Immature natural killer cell (primary cell): ENCODE measurements at regions not wholly inside any gene's neighbourhood (a gene's known extent, or its start where the extent isn't known, plus 50 kb on each side); places are given as distances from the start of the nearest gene placed in this dataset.
"Not testable (repeated sequence)": the region's sequence is repeated elsewhere in the genome, so short reads cannot be mapped to it uniquely, and the experiment has no call there.

ENCODE experiments used
- DNase-seq, 3 donors: peaks; one replicate each; pipeline ENCODE4 v3.0.0; 2022; ENCODE audit warnings: mixed read lengths in 1 of 3
- H3K27ac Mint-ChIP-seq, 6 donors: one replicate each; pipeline ENCODE4 v1.8.0; 2020; ENCODE audit warnings: mixed read lengths in 6 of 6, mild to moderate bottlenecking in 5 of 6, inconsistent platforms in 4 of 6, moderate library complexity in 3 of 6
- H3K27me3 Mint-ChIP-seq, 3 donors: one replicate each; pipeline ENCODE4 v1.8.0; 2020 to 2021; ENCODE audit warnings: low read depth in 3 of 3, mild to moderate bottlenecking in 3 of 3, mixed read lengths in 3 of 3, moderate library complexity in 3 of 3, inconsistent platforms in 1 of 3
- H3K36me3 Mint-ChIP-seq, 3 donors: one replicate each; pipeline ENCODE4 v1.8.0; 2020; ENCODE audit warnings: mixed read lengths in 3 of 3, inconsistent platforms in 2 of 3, mild to moderate bottlenecking in 2 of 3
- H3K4me1 Mint-ChIP-seq, 2 donors: one replicate each; pipeline ENCODE4 v1.8.0; 2020; ENCODE audit warnings: inconsistent platforms in 2 of 2, mild to moderate bottlenecking in 2 of 2, mixed read lengths in 2 of 2, moderate library complexity in 1 of 2
- H3K4me3 Mint-ChIP-seq, 5 donors: one replicate each; pipeline ENCODE4 v1.8.0; 2020; ENCODE audit warnings: mild to moderate bottlenecking in 5 of 5, mixed read lengths in 5 of 5, inconsistent platforms in 3 of 5, moderate library complexity in 3 of 5
- H3K9me3 Mint-ChIP-seq, 6 donors: one replicate each; pipeline ENCODE4 v1.8.0; 2020; ENCODE audit warnings: mild to moderate bottlenecking in 6 of 6, mixed read lengths in 6 of 6, inconsistent platforms in 4 of 6, moderate library complexity in 3 of 6

DNA sequence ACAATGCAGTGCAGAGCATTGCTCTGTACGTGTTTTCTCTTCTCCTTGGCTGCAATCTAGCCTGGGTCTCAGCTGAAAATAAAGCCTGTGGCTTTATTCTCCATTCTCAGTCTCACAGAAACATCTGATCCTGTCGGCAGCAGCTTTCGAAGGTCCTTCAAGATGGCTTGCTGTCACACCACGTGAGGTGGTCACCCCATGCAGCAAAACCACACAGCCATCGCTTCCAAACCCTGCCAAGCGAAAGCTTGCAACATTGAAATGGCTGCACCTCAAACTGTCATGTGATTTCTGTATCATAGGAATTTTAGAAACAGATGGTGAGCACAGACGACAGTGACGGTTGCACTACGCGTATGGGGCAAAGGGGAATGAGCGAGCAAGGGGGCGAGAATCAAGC, 98.5 kb upstream of the SMARCA2 start:
- no peak overlapping the region for H3K27ac Mint-ChIP-seq
- H3K27me3 Mint-ChIP-seq = peaks cover 2 to 13% (median 3%) of the 10 kb centered on the region in 3 donors
- H3K4me3 Mint-ChIP-seq = no peak overlapping the region
- H3K4me1 Mint-ChIP-seq = no peaks in the 10 kb centered on the region
- DNase-seq = no peak
- no peaks in the 10 kb centered on the region for H3K36me3 Mint-ChIP-seq
- H3K9me3 Mint-ChIP-seq = no peaks in the 10 kb centered on the region

DNA sequence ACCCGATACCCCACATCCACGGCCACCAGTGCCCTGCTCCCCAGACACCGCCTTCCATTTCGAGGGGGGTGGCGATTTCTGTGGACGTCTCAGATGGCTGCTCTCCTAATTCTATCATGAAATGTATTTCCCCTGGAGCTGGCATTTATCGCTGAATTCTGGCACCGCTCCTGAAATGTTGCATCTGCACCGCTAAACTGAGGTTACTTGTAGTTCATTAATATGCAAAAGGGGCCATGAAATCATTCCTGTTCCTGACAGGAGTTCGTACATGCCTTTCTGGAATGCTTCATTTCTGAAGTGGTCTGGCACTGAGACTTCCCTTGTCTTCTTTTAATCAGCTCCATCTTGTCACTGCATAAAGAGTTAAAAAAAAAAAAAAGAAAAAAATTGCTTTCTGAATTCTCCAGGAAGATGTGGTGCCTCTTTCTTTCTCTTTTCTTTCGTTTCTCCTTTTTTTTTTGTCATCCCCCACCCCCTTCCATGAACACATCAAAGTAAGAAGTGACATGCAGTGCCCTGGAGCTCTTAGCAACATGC, 97.7 kb upstream of the SMARCA2 start:
- Mint-ChIP-seq H3K27me3 (peaks cover 2 to 13% (median 5%) of the 10 kb centered on the region in 3 donors), H3K4me1 (no peaks in the 10 kb centered on the region), H3K4me3 (no peak overlapping the region), H3K27ac (no peak overlapping the region), H3K9me3 (no peaks in the 10 kb centered on the region), H3K36me3 (no peaks in the 10 kb centered on the region)
- DNase-seq = no peak

DNA sequence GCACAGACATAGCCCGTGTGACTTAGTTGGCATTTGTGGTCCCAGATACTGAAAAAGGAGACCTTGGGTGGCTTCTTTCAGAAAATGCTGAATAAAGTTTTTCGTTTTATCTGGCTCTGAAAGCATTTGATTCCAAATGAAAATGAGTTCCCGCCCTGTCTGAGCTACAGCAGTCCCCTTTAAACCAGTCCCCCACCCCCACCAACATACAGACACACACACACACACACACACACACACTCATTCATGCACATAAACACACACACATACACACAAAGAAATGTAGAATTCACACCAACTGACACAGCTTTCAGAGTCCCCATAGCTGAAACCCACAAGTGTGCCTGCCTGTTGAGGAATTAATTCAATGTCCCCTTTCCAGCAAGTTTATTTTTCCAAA, 97.0 kb upstream of the SMARCA2 start:
- Mint-ChIP-seq H3K4me3 (no peak overlapping the region), H3K9me3 (no peaks in the 10 kb centered on the region), H3K4me1 (no peaks in the 10 kb centered on the region), H3K27me3 (peaks cover 2 to 13% (median 6%) of the 10 kb centered on the region in 3 donors), H3K36me3 (no peaks in the 10 kb centered on the region), H3K27ac (no peak overlapping the region)
- no peak for DNase-seq

DNA sequence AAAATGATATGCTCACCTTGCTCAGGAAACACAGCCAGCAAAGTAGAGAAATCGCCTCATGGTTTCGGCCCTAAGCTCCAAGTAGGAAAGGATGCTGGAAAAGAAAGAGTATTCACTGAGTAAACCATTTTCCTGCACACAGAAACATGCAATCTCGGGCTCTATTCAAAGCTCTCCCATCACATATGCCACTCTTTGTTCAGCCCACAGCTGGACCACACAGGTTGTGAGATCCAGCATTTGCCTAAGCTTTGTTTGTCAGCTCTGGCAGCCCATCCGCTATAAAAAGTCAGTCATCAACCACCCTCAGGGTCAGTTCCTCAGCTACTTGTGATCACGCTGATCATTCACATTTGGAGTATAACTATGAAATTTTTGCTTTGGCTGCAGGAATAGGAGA, 96.5 kb upstream of the SMARCA2 start:
- H3K4me3 Mint-ChIP-seq = no peak overlapping the region
- DNase-seq = no peak
- H3K9me3 Mint-ChIP-seq = no peaks in the 10 kb centered on the region
- no peaks in the 10 kb centered on the region for H3K36me3 Mint-ChIP-seq
- H3K27me3 Mint-ChIP-seq = peaks cover 2 to 13% (median 6%) of the 10 kb centered on the region in 3 donors
- H3K4me1 Mint-ChIP-seq = no peaks in the 10 kb centered on the region
- no peak overlapping the region for H3K27ac Mint-ChIP-seq

DNA sequence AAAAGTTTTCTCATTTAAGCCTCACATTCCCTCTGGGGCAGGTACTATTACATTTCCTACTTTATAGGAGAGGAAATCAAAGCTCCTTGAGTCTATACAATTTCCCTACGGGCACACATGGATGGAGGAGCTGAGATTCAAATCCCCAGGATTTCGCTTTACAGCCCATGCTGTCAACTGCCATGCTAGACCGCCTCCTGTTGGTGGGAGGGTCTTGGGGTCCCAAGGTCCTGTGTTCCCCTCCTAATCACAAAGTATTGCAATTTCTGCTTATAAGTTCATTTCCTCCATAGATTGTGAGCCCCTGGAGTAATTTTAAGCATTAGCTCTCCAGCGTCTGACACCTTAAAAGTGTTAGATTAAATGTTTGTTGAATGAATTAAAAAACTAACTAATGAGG, 95.9 kb upstream of the SMARCA2 start:
- H3K36me3 Mint-ChIP-seq = peaks cover 0 to 3% (median 0%) of the 10 kb centered on the region in 3 donors
- no peak for DNase-seq
- H3K4me3 Mint-ChIP-seq = no peak overlapping the region
- H3K4me1 Mint-ChIP-seq = no peaks in the 10 kb centered on the region
- H3K9me3 Mint-ChIP-seq = no peaks in the 10 kb centered on the region
- H3K27ac Mint-ChIP-seq = no peak overlapping the region
- peaks cover 2 to 13% (median 6%) of the 10 kb centered on the region in 3 donors for H3K27me3 Mint-ChIP-seq

DNA sequence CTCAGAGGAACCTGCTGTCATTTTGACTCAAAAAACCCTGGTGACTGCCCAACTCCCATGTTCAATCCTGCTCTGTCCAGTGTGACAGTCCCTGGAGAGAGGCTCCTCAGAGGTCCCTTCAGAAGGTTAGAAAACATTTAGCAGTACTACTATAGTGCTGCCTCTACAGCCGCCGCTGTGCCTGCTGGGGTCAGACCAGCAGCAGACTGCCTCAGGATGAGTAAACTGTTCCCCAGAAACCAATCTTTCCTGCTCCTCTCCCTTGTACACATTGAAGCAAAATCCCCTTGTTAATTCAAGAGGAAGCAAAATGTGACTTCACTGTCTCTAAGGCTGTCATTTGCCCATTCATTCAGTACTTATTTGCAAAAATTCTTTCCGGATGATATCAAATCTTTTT, 94.8 kb upstream of the SMARCA2 start:
- Mint-ChIP-seq H3K9me3 (no peaks in the 10 kb centered on the region), H3K27me3 (peaks cover 2 to 13% (median 5%) of the 10 kb centered on the region in 3 donors), H3K4me3 (no peak overlapping the region), H3K36me3 (peaks cover 0 to 3% (median 0%) of the 10 kb centered on the region in 3 donors), H3K27ac (no peak overlapping the region), H3K4me1 (no peaks in the 10 kb centered on the region)
- DNase-seq = no peak

DNA sequence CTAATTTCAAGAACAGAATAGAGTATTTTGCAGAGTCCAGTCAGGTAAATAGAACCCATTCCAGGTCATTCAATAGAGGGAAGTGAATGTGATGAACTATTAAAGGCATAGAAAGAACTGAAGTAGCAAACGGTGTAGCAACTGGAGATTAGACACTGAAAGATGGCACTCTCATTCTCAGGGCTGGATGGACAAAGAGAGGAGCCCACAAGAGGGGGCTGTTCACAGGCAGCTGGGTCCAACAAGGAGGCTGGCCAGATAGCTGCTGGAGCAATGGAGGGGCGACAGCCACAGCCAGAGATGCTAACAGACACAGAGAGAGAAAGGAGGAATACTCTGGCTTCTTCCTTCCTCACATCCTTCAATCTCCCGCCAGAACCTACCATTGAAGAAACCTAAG, 93.1 kb upstream of the SMARCA2 start:
- no peak overlapping the region for H3K27ac Mint-ChIP-seq
- peaks cover 0 to 3% (median 0%) of the 10 kb centered on the region in 3 donors for H3K36me3 Mint-ChIP-seq
- DNase-seq = no peak
- H3K4me1 Mint-ChIP-seq = no peaks in the 10 kb centered on the region
- H3K4me3 Mint-ChIP-seq = no peak overlapping the region
- H3K9me3 Mint-ChIP-seq = no peaks in the 10 kb centered on the region
- peaks cover 0 to 11% (median 5%) of the 10 kb centered on the region in 3 donors for H3K27me3 Mint-ChIP-seq

DNA sequence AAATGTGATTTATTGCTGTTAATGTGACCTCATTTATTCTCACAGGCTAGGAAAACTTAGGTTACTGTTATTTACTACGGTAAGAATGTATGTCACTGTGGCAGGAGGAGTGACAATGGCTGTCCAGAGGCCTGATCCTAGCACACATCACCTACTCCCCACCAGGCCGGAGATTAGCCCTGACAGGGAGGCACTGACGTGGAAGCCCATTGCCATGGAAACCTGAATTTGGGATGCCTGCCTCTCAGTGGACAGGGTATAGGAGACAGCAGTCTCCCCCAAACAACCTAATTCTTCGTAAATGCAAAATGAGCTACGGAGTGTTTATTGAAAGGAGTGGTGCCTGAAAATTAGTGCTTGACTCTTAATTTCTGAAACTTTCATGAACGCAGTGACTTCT, 87.6 kb upstream of the SMARCA2 start:
- Mint-ChIP-seq H3K9me3 (no peaks in the 10 kb centered on the region), H3K36me3 (peaks cover 0 to 3% (median 0%) of the 10 kb centered on the region in 3 donors), H3K4me3 (no peak overlapping the region), H3K27ac (no peak overlapping the region), H3K27me3 (peaks cover 0 to 2% (median 1%) of the 10 kb centered on the region in 3 donors), H3K4me1 (peaks cover 7 to 17% of the 10 kb centered on the region in 2 donors)
- no peak for DNase-seq

DNA sequence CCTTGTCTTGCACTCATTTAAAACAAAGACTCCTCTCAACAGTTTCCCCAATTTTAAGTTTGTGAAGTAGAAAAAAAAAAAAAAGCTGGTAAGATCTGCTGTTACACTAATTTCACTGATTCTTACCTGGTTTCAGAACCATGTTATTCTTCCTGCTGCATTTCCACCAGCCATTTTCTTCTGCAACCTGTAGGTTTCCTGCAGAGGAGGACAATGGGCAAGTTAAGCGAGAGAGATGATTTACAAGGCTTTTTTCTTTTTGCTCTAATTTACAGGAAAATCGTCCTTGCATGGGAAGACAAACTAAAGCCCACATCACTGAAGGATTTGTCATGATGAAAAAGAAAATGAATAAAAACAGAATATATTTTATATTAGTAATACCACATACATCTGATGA, 86.0 kb upstream of the SMARCA2 start:
- peaks cover 2 to 4% (median 2%) of the 10 kb centered on the region in 3 donors for H3K27me3 Mint-ChIP-seq
- no peak for DNase-seq
- no peak overlapping the region for H3K27ac Mint-ChIP-seq
- H3K36me3 Mint-ChIP-seq = no peaks in the 10 kb centered on the region
- H3K4me3 Mint-ChIP-seq = no peak overlapping the region
- H3K9me3 Mint-ChIP-seq = no peaks in the 10 kb centered on the region
- H3K4me1 Mint-ChIP-seq = peaks cover 7 to 17% of the 10 kb centered on the region in 2 donors

DNA sequence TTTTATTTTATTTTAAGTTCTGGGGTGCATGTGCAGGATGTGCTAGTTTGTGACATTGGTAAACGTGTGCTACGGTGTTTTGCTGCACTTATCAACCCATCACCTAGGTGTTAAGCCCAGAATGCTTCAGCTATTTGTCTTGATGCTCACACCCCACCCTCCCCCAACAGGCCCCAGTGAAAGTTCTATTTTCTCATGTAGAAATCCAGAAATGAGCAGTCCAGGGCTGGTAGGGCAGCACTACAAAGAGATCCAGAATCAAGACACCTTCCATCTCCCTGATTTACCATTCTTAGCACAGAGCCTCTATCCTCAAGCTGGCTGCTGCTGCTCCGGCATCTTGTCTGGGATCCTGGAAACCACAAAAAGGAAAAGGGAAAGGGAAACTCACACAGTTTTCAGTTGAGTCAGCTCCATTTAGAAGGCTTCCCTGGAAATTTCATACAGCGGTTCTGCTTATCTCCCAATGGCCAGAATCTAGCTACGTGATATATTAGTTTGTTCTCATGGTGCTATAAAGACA, 85.4 kb upstream of the SMARCA2 start:
- Mint-ChIP-seq H3K27me3 (peaks cover 2 to 7% (median 2%) of the 10 kb centered on the region in 3 donors), H3K4me1 (peaks cover 7 to 17% of the 10 kb centered on the region in 2 donors), H3K27ac (no peak overlapping the region), H3K9me3 (no peaks in the 10 kb centered on the region), H3K36me3 (no peaks in the 10 kb centered on the region), H3K4me3 (no peak overlapping the region)
- DNase-seq = no peak

DNA sequence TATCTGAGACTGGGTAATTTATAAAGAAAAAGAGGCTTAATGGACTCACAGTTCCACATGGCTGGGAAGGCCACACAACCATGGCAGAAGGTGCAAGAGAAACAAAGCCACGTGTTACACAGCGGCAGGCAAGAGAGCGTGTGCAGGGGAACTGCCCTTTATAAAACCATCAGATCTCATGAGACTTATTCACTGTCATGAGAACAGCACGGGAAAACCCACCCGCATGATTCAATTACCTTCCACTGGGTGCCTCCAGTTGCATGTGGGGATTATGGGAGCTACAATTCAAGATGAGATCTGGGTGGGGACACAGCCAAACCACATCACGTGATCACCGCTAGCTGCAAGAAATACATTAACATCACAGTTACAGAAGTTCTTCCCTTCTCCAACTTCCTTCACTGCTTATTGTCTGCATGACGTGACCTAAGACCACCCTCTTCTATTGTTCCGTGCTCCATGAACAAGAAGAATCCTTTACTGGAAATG, 84.9 kb upstream of the SMARCA2 start:
- H3K9me3 Mint-ChIP-seq, H3K27me3 Mint-ChIP-seq, DNase-seq, H3K36me3 Mint-ChIP-seq, H3K4me3 Mint-ChIP-seq, H3K27ac Mint-ChIP-seq: not testable (repeated sequence)
- H3K4me1 Mint-ChIP-seq = peaks cover 7 to 17% of the 10 kb centered on the region in 2 donors

DNA sequence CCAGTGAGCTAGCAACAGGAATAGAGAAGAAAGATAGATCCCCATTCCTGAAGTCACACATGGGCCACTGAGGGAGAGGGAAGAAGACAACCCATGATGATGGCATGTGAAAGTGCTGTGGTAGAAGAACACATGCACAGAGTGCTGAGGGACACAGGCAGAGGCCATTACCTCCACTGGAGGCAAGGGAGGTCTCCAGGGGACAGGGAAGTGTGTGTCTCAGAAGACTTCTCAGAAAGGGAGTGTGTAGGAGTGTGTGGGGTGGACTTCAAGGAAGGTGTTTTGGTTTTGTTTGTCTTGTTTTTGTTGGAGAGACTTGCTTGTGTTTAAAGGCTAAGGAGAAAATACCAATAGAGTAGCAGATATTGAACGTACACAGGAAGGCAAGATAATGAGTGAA, 77.0 kb upstream of the SMARCA2 start:
- Mint-ChIP-seq H3K9me3 (no peaks in the 10 kb centered on the region), H3K36me3 (no peaks in the 10 kb centered on the region), H3K4me3 (no peak overlapping the region), H3K27ac (no peak overlapping the region), H3K4me1 (no peaks in the 10 kb centered on the region), H3K27me3 (peaks cover 3 to 10% (median 4%) of the 10 kb centered on the region in 3 donors)
- DNase-seq = no peak

DNA sequence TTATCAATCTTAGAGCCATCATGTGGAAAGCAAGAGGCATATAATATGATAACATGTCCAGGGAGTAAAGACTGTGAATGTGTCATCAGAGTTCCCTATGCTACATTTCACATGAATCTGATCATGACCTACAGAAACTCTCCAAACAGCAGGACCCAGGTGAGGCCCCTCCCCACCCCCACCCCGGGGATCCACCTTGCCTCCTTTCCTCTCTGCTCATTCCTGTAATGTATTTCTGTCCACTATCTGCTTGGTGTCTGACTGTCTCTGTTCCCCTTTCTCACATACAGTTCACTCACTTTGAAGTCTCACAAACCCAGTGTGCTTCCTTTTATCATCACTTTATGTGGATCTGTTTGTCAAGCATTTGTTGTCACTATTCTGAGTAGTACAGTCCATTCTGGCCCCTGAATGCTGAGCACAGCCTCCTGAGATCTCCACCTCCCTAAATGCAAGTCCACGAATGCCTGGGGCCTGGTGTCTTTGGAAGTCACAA, 76.4 kb upstream of the SMARCA2 start:
- Mint-ChIP-seq H3K27me3 (peaks cover 1 to 7% (median 4%) of the 10 kb centered on the region in 3 donors), H3K4me1 (no peaks in the 10 kb centered on the region), H3K27ac (no peak overlapping the region), H3K36me3 (no peaks in the 10 kb centered on the region), H3K9me3 (no peaks in the 10 kb centered on the region), H3K4me3 (no peak overlapping the region)
- DNase-seq = no peak

DNA sequence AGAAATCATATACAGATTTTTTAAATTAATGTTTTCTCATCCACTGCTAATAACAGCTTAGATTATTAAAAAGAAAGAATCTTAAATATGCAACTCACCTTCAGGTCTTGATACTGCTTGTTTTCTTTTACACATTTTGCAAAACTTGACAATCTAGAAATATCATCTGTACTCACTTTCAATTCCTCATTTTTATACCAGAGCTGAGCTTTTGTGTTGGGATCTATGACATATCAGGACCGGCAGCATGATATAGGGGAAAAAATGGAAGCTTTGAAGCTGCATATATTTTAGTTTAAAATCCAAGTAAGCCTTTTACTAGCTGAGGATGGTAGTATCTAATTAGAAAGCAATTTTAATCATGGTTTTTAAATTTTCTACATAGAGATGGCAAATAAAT, 75.7 kb upstream of the SMARCA2 start:
- no peak overlapping the region for H3K4me3 Mint-ChIP-seq

DNA sequence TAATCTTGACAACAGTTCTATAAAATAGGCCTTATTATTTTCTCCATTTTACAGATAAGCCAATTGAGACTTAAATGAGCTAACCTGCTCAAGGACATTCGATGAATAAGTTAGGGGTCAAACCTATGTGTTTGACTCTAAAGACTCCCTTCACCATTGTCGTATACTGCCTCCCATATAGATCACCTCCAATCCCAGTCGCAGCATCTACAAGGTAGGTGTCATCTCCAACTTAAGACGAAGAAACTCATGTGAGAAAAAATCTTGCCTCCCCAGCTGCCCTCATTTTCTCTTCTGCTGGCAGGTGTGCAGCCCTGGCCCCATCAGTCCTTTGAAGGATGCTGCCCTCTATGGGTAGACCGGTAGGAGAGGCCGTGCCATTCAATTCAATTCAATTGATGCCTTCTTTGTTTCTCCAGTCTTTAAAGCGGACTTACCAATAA, 75.2 kb upstream of the SMARCA2 start:
- H3K27ac Mint-ChIP-seq = no peak overlapping the region
- no peak overlapping the region for H3K4me3 Mint-ChIP-seq
- DNase-seq = peak in 1 of 3 donors; percentile 6
- H3K27me3 Mint-ChIP-seq = peaks cover 1 to 4% (median 2%) of the 10 kb centered on the region in 3 donors
- no peaks in the 10 kb centered on the region for H3K4me1 Mint-ChIP-seq
- H3K36me3 Mint-ChIP-seq = no peaks in the 10 kb centered on the region
- H3K9me3 Mint-ChIP-seq = no peaks in the 10 kb centered on the region

More for the DNA sequence above, 75.7 kb upstream of the SMARCA2 start:
- DNase-seq = no peak
- Mint-ChIP-seq H3K27ac (no peak overlapping the region), H3K36me3 (no peaks in the 10 kb centered on the region), H3K4me1 (no peaks in the 10 kb centered on the region), H3K9me3 (no peaks in the 10 kb centered on the region), H3K27me3 (peaks cover 1 to 4% (median 2%) of the 10 kb centered on the region in 3 donors)
